Ectodermal cell (in vitro differentiated cells): ENCODE measurements at regions not wholly inside any gene's neighbourhood (a gene's known extent, or its start where the extent isn't known, plus 50 kb on each side); places are given as distances from the start of the nearest gene placed in this dataset.

Source experiments
- H3K27ac ChIP-seq: 2 replicates; pipeline ENCODE4 v1.7.0; 2013; ENCODE audit warnings: mild to moderate bottlenecking, low read depth, low read length; ENCODE audit not compliant: insufficient read depth, poor library complexity, severe bottlenecking
- H3K27me3 ChIP-seq: 2 replicates; pipeline ENCODE4 v1.7.0; 2013; ENCODE audit warnings: mild to moderate bottlenecking, low read length; ENCODE audit not compliant: insufficient read depth, control insufficient read depth, poor library complexity, severe bottlenecking
- H3K36me3 ChIP-seq: one replicate; pipeline ENCODE4 v1.7.0; 2013; ENCODE audit warnings: low read length; ENCODE audit not compliant: control insufficient read depth, insufficient read depth
- H3K4me1 ChIP-seq: one replicate; pipeline ENCODE4 v1.7.0; 2013; ENCODE audit warnings: low read length; ENCODE audit not compliant: control insufficient read depth, insufficient read depth
- H3K4me3 ChIP-seq: 2 replicates; pipeline ENCODE4 v1.7.0; 2013; ENCODE audit warnings: low read depth, low read length, control low read depth; ENCODE audit not compliant: insufficient read depth
- H3K9me3 ChIP-seq: 2 replicates; pipeline ENCODE4 v1.7.0; 2013; ENCODE audit warnings: mild to moderate bottlenecking, low read length, moderate library complexity; ENCODE audit not compliant: control insufficient read depth
- WGBS, 2 experiments: methylation state at CpG; one replicate each; pipeline ENCODE4 v1.1.7; 2013; ENCODE audit warnings: missing lambda C conversion rate in 2 of 2; 5-methylcytosine and 5-hydroxymethylcytosine counted together

DNA sequence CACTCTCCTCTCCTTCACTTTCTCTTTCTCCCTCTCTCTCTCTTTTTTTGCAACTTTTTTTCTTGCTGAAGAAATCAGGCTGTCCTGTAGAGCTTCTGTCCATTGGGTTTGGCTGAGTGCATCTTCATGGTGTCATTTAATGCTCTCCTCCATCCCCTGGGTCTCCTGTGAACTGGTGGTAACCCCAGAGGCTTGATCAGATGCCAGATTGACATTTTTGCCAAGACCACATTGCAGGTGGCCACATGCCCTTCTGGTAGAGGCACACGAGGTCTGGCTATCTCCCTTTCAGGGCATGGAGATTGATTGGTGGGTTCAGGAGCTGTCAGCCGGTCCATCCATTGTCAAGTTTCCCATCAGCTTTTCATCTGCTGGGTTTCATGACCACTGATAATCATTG lies 188.3 kb upstream of the MYL2 start:
- Histone ChIP-seq H3K4me3 (no peak overlapping the region), H3K27ac (no peak overlapping the region), H3K4me1 (no peaks in the 10 kb centered on the region), H3K36me3 (no peaks in the 10 kb centered on the region), H3K9me3 (no peaks in the 10 kb centered on the region), H3K27me3 (no peaks in the 10 kb centered on the region)
- 91 to 94% methylated on average over 2 of the region's 2 CpGs for WGBS, 2 experiments

DNA sequence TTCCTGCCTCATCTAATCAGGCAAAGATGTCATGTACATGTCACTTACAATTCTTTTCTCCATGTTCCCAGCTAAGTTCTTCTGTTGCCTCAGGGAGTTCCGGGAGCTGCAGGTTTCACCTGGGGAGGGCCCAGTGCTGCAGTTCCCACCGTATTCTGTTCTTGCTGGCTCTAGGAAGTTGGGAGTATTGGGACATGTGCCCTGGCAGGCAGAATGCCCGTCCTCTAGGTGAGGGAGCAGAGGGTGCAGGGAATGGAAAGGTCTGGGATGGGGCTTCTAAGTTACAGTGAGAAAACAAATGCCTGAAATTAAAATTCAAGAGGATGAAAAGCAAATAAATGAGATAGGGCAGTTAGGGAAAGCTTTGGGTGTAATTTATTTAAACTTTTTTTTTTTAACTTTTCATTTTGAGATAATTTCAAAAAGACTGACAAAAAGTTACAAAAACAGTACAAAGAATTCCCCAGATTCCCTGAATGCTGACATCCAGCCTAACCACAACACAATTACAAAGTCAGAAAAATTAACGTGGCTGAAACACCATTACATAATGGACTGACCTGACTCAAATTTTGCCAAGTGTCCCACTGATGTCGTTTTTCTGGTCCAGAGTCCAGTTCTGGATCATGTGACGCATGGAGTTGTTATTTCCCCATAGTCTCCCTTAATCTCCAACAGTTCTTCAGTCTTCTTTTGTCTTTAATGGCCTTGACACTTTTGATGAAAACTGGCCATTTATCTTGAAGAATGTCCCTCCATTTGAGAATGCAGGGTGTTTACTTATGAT lies 187.2 kb upstream of the MYL2 start:
- no peaks in the 10 kb centered on the region for H3K27me3 ChIP-seq
- no peaks in the 10 kb centered on the region for H3K9me3 ChIP-seq
- H3K36me3 ChIP-seq, result no peaks in the 10 kb centered on the region
- 89 to 91% methylated on average over 6 of the region's 6 CpGs for WGBS, 2 experiments
- H3K4me3 ChIP-seq, result no peak overlapping the region
- H3K27ac ChIP-seq, result no peak overlapping the region
- H3K4me1 ChIP-seq, result no peaks in the 10 kb centered on the region

DNA sequence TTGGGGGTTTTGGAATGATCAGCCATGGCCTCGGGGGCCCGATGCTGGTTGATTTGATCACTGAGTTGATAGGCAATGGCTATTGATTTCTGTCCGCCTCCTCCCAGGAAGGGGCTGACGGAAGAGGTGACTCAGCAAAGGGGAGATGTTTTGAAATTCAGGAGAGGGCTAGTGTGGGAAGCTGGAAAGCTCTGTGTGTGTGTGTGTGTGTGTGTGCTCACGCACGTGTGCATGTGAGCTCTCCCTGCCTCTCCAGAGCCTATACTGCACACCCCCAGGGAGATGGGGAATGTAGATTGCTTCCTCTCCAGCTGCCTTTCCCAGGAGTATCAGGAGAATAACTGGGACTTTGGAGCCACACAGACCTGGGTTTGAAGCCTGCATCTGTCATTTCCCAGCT lies 184.9 kb upstream of the MYL2 start:
- WGBS, 2 experiments, result 83 to 84% methylated on average over 6 of the region's 6 CpGs

DNA sequence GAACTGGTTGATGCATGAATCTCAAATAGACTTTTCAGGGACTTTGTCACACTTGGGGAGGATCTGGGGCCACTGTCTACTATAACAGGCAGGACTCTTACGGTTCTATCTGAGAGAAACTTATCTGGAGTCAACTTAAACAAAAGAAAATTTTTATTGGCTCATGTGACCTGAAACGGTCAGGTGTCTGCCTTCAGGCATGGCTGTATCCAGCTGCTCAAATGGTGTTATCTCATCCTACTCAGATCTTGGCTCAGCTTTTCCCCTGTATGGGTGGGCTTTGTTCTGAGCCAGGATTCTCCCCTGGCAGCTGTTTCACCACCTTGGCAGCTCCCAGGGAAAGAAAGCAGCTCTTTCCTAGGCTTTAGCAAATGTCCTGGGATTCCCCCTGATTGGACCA lies 183.2 kb upstream of the MYL2 start:
- Histone ChIP-seq H3K36me3 (no peaks in the 10 kb centered on the region), H3K27ac (no peak overlapping the region), H3K27me3 (no peaks in the 10 kb centered on the region), H3K9me3 (no peaks in the 10 kb centered on the region), H3K4me3 (no peak overlapping the region), H3K4me1 (no peaks in the 10 kb centered on the region)
- 93 to 95% methylated on average over 2 of the region's 2 CpGs for WGBS, 2 experiments

More for the DNA sequence above, 184.9 kb upstream of the MYL2 start:
- Histone ChIP-seq H3K9me3 (no peaks in the 10 kb centered on the region), H3K27me3 (no peaks in the 10 kb centered on the region), H3K36me3 (no peaks in the 10 kb centered on the region), H3K4me1 (no peaks in the 10 kb centered on the region), H3K4me3 (no peak overlapping the region), H3K27ac (no peak overlapping the region)

DNA sequence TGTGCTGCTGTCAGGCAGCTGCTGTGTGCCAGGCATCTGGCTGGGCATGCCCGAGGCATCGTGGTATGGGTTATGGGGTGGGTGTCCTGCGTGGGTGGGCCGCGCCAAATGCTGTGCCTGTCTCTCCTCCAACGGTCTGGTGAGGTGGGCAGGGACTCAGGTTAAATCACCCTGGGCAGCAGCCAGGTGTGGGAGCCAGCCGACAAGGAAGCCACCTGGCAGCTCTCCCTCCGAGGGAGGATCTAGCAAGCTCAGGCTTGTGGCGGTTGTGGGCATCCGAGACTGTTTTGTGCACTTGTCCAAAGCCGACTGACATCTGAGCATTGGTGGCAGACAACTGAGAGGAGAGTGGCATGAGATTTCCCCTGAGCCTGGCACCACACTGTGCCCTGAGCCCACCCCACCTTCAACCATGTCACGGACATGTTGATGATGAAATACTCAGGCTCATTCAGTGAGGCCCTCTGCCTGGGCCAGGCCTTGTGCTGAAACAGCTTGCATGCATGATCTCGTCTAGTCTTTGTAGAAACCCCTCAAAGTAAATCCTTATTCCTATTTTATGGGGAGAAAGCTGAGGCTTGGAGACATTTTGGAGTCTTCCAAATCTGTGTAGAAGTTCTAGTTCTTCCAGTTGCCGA lies 181.8 kb upstream of the MYL2 start:
- no peak overlapping the region for H3K4me3 ChIP-seq
- H3K27ac ChIP-seq, result no peak overlapping the region
- H3K36me3 ChIP-seq, result no peaks in the 10 kb centered on the region
- 91 to 94% methylated on average over 14 of the region's 14 CpGs for WGBS, 2 experiments
- no peaks in the 10 kb centered on the region for H3K9me3 ChIP-seq
- no peaks in the 10 kb centered on the region for H3K4me1 ChIP-seq
- H3K27me3 ChIP-seq, result no peaks in the 10 kb centered on the region

DNA sequence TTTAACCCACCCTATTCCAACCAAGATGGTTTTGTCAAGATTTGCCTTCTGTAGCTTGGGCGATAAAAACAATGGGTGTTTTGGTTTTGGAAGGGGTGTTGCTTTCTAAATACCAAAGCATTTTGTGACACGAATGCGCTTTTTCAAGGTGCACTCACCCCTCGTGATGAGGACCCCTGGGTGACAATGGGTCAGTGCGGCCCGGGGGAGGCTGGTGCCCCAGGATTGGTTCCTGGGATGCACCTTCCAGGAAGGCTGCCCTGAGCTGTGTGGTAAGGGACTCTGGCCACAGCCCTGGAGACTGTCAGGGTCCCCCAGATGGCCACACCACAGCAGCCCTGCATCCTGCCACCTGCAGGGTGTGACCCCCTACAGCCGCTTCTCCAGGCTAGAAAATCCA lies 180.6 kb upstream of the MYL2 start:
- no peak overlapping the region for H3K4me3 ChIP-seq
- no peaks in the 10 kb centered on the region for H3K36me3 ChIP-seq
- no peak overlapping the region for H3K27ac ChIP-seq
- H3K4me1 ChIP-seq, result no peaks in the 10 kb centered on the region
- H3K27me3 ChIP-seq, result no peaks in the 10 kb centered on the region
- H3K9me3 ChIP-seq, result no peaks in the 10 kb centered on the region
- WGBS, 2 experiments, result 92 to 96% methylated on average over 7 of the region's 7 CpGs

DNA sequence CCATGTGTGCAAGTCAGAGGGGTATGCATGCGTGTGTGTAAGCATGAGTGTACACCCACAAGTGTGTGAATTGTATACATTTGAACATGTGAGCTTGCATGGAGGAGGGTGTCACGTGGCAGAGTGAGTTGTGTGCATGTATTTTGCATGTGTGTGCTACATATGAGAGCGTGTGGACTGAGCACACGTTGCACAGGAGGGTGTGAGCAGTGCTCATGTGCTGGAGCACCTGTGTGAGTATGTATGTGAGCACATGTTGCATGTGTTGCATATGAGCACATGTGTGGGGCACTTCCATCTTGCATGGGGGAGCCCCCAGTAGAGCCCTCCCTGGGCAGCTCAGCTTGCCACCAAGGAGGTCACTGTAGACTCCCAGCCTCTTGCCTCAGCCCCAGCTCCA lies 180.2 kb upstream of the MYL2 start:
- Histone ChIP-seq H3K4me1 (no peaks in the 10 kb centered on the region), H3K4me3 (no peak overlapping the region), H3K36me3 (no peaks in the 10 kb centered on the region), H3K27me3 (no peaks in the 10 kb centered on the region), H3K27ac (no peak overlapping the region), H3K9me3 (no peaks in the 10 kb centered on the region)
- 95 to 96% methylated on average over 4 of the region's 4 CpGs for WGBS, 2 experiments

DNA sequence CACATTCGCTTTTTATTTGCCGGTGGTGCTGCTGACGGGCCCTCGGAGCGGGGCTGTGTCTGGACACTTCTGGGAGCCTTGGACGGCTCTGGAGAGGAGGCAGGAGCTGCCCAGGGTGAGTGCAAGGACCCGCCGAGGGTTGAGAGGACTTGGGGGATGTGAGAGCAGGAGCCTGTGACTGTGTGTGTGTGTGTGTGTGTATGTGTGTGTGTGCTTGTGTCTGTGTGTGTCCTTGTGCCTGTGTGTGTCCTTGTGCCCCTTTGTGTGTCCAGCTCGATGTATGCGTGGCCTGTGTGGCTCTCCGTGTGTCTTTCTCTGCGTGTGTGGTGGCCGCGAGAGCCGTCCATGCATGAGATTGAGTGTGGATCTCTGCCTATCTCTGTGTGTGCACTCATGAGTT lies 179.6 kb upstream of the MYL2 start:
- no peak overlapping the region for H3K4me3 ChIP-seq
- H3K4me1 ChIP-seq, result no peaks in the 10 kb centered on the region
- WGBS, 2 experiments, result 93% methylated on average over 15 of the region's 15 CpGs
- no peak overlapping the region for H3K27ac ChIP-seq
- no peaks in the 10 kb centered on the region for H3K36me3 ChIP-seq
- H3K9me3 ChIP-seq, result no peaks in the 10 kb centered on the region
- H3K27me3 ChIP-seq, result no peaks in the 10 kb centered on the region

DNA sequence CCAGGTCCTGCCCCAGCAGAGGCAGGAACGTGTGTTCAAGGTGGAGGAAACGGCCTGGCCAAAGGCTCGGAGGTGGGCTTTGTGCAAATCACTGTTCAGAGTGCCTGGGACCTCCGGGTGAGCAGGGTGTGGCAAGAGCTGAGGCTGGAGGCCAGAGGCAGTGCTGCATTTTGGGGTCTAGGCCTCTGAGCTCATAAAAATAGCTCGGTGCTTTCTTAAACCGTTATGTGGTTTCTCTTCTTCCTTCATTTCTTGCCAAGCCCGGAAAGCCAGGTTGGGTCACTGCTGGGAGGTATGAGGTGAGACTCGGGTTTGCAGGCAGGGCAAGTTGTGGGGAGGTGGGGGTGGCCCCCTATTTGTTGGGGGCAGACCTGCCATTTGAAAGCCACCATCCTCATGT lies 178.8 kb upstream of the MYL2 start:
- H3K36me3 ChIP-seq, result no peaks in the 10 kb centered on the region
- H3K4me3 ChIP-seq, result no peak overlapping the region
- no peak overlapping the region for H3K27ac ChIP-seq
- H3K9me3 ChIP-seq, result no peaks in the 10 kb centered on the region
- H3K27me3 ChIP-seq, result no peaks in the 10 kb centered on the region
- WGBS, 2 experiments, result 91 to 92% methylated on average over 8 of the region's 8 CpGs
- H3K4me1 ChIP-seq, result no peaks in the 10 kb centered on the region

DNA sequence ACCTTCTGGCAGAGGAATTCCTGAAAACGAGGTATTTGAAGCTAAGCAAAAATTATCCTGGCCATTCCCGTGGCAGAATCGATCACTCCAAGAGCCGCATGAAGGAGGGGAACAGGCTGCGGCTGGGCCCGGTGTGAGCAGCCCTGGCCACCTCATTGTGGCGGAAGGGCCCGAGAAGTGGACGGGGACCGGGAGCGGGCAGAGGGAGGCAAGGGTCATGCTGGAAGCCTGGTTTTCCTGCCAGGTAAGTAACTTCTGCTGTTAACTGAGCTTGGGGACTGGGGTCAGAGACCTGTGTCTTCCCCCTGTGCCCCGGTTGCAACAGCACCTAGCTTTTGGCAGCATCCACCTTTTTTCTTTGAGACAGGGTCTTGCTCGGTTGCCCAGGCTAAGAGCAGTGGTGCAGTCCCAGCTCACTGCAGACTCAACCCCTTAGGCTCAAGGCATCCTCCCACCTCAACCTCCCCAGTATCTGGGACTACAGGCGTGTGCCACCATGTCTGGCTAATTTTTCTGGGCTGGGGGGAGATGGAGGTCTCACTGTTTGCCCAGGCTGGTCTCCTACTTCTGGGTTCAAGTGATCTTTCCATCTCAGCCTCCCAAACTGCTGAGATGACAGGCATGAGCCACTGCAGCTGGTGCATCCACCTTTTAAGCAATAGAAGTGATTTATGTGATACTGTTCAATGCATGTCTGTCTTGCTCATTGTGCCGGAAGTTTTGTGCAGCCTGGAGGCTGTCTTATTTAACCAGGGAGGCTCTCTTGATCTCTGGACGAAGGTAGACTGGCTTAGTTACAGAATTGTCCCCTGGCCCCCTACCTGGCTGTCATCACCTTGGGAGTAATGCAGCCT lies 174.0 kb upstream of the MYL2 start:
- Histone ChIP-seq H3K27ac (no peak overlapping the region), H3K36me3 (no peaks in the 10 kb centered on the region), H3K9me3 (no peaks in the 10 kb centered on the region), H3K4me3 (no peak overlapping the region), H3K27me3 (no peaks in the 10 kb centered on the region), H3K4me1 (no peaks in the 10 kb centered on the region)
- WGBS, 2 experiments, result 94% methylated on average over 16 of the region's 16 CpGs
